GM12878 (cell line): ENCODE measurements at regions not wholly inside any gene's neighbourhood (a gene's known extent, or its start where the extent isn't known, plus 50 kb on each side); places are given as distances from the start of the nearest gene placed in this dataset.

ENCODE experiments used
- CTCF ChIP-seq, 3 experiments: IDR thresholded peaks in 2 of 3; conservative IDR thresholded peaks in 1 of 3; 2 replicates each; pipeline ENCODE4 v1.5.1; 2011; ENCODE audit warnings: low read depth in 3 of 3, low read length in 3 of 3, mild to moderate bottlenecking in 3 of 3, control low read depth in 2 of 3, moderate library complexity in 2 of 3, inconsistent platforms in 1 of 3, mixed read lengths in 1 of 3; ENCODE audit not compliant: control insufficient read depth in 2 of 3, insufficient read depth in 1 of 3; ENCODE audit errors: extremely low read depth in 1 of 3
- PRDM15 ChIP-seq: fragments of 450-650 bp; formaldehyde crosslinking; IDR thresholded peaks from 2 replicates; pipeline ENCODE4 v1.4.0; 2020; ENCODE audit warnings: mild to moderate bottlenecking, moderate library complexity
- YY1 ChIP-seq: IDR thresholded peaks from 2 replicates; pipeline ENCODE4 v1.6.1; 2011; ENCODE audit warnings: low read depth, mild to moderate bottlenecking, low read length
- ZNF384 ChIP-seq: IDR thresholded peaks from 2 replicates; pipeline ENCODE4 v1.6.1; 2012; ENCODE audit warnings: low read depth, mild to moderate bottlenecking, low read length, improper control_type of control experiment, borderline replicate concordance

GRCh38 chr10:128258421-128258976 is 132.3 kb upstream of the MKI67 start:
- TF ChIP-seq ZNF384 (no peak), YY1 (no peak), PRDM15 (no peak), CTCF (IDR thresholded peaks at IDR 0.05 in 2 of 3, conservative IDR thresholded peaks at IDR 0.05 in 1 of 3; ENCODE audit: control insufficient read depth in 2 of 3, extremely low read depth in 1 of 3, insufficient read depth in 1 of 3, low read depth in 3 of 3, low read length in 3 of 3) (no peak)
